Neutrophil (primary cell): ENCODE measurements at regions not wholly inside any gene's neighbourhood (a gene's known extent, or its start where the extent isn't known, plus 50 kb on each side); places are given as distances from the start of the nearest gene placed in this dataset.
"Not testable (repeated sequence)": the region's sequence is repeated elsewhere in the genome, so short reads cannot be mapped to it uniquely, and the experiment has no call there.

ENCODE experiments used
- H3K27ac ChIP-seq: fragments of 200-600 bp; sonication (generic); 2 replicates; pipeline ENCODE4 v1.5.1; 2016; ENCODE audit warnings: mild to moderate bottlenecking, moderate library complexity
- H3K27me3 ChIP-seq: fragments of 200-600 bp; sonication (generic); 2 replicates; pipeline ENCODE4 v1.6.0; 2016; ENCODE audit warnings: mild to moderate bottlenecking
- H3K36me3 ChIP-seq: fragments of 200-600 bp; sonication (generic); 2 replicates; pipeline ENCODE4 v1.5.1; 2017
- H3K4me1 ChIP-seq, 2 experiments: fragments of 200-600 bp in 1 of 2; sonication (generic) in 1 of 2; 1 replicate in 1 of 2; 2 replicates in 1 of 2; pipeline versions ENCODE4 v1.5.1 to v1.6.1; 2013 to 2016; ENCODE audit warnings: low read depth in 1 of 2, low read length in 1 of 2, mild to moderate bottlenecking in 1 of 2, moderate library complexity in 1 of 2; ENCODE audit not compliant: control insufficient read depth in 1 of 2, insufficient read depth in 1 of 2
- H3K4me3 ChIP-seq, 2 experiments: fragments of 200-600 bp in 1 of 2; sonication (generic) in 1 of 2; 1 replicate in 1 of 2; 2 replicates in 1 of 2; pipeline ENCODE4 v1.5.1; 2013 to 2016; ENCODE audit warnings: low read depth in 1 of 2, low read length in 1 of 2, mild to moderate bottlenecking in 1 of 2, moderate library complexity in 1 of 2
- H3K9me3 ChIP-seq: fragments of 200-600 bp; sonication (generic); 2 replicates; pipeline ENCODE4 v1.5.1; 2016
- TF ChIP-seq, protein P1 (sequence below): fragments of 200-600 bp; sonication (generic); IDR thresholded peaks from 2 replicates; pipeline ENCODE4 v1.5.1; 2016; ENCODE audit warnings: antibody characterized with exemption

DNA sequence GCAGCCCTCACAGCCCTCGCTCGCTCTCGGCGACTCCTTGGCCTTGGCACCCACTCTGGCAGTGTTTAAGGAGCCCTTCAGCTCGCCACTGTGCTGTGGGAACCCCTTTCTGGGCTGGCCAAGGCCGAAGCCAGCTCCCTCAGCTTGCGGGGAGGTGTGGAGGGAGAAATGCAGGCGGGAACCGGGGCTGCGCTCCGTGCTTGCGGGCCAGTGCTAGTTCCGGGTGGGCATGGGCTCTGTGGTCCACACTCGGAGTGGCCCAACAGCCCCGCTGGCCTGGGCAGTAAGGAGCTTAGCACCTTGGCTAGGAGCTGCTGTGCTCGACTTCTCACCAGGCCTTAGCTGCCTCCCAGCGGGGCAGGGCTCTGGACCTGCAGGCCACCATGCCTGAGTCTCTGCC, 192.6 kb downstream of the COX18 start:
- no peak overlapping the region for H3K27ac ChIP-seq
- no peaks in the 10 kb centered on the region for H3K4me1 ChIP-seq
- no peaks in the 10 kb centered on the region for H3K27me3 ChIP-seq
- no peak overlapping the region for H3K4me3 ChIP-seq
- TF ChIP-seq, protein P1, sequence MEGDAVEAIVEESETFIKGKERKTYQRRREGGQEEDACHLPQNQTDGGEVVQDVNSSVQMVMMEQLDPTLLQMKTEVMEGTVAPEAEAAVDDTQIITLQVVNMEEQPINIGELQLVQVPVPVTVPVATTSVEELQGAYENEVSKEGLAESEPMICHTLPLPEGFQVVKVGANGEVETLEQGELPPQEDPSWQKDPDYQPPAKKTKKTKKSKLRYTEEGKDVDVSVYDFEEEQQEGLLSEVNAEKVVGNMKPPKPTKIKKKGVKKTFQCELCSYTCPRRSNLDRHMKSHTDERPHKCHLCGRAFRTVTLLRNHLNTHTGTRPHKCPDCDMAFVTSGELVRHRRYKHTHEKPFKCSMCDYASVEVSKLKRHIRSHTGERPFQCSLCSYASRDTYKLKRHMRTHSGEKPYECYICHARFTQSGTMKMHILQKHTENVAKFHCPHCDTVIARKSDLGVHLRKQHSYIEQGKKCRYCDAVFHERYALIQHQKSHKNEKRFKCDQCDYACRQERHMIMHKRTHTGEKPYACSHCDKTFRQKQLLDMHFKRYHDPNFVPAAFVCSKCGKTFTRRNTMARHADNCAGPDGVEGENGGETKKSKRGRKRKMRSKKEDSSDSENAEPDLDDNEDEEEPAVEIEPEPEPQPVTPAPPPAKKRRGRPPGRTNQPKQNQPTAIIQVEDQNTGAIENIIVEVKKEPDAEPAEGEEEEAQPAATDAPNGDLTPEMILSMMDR: no peak
- no peaks in the 10 kb centered on the region for H3K9me3 ChIP-seq
- no peaks in the 10 kb centered on the region for H3K36me3 ChIP-seq

GRCh38 chr4:72875545-72875944, 194.0 kb downstream of the COX18 start:
- H3K27me3 ChIP-seq: no peaks in the 10 kb centered on the region
- no peaks in the 10 kb centered on the region for H3K36me3 ChIP-seq
- no peaks in the 10 kb centered on the region for H3K9me3 ChIP-seq
- no peak overlapping the region for H3K27ac ChIP-seq
- no peak overlapping the region for H3K4me3 ChIP-seq
- TF ChIP-seq, protein P1: no peak
- H3K4me1 ChIP-seq: no peaks in the 10 kb centered on the region

GRCh38 chr4:72875138-72875537, 194.4 kb downstream of the COX18 start:
- H3K36me3 ChIP-seq: no peaks in the 10 kb centered on the region
- H3K4me3 ChIP-seq: no peak overlapping the region
- H3K4me1 ChIP-seq: no peaks in the 10 kb centered on the region
- no peak overlapping the region for H3K27ac ChIP-seq
- TF ChIP-seq, protein P1: no peak
- no peaks in the 10 kb centered on the region for H3K9me3 ChIP-seq
- H3K27me3 ChIP-seq: no peaks in the 10 kb centered on the region

DNA sequence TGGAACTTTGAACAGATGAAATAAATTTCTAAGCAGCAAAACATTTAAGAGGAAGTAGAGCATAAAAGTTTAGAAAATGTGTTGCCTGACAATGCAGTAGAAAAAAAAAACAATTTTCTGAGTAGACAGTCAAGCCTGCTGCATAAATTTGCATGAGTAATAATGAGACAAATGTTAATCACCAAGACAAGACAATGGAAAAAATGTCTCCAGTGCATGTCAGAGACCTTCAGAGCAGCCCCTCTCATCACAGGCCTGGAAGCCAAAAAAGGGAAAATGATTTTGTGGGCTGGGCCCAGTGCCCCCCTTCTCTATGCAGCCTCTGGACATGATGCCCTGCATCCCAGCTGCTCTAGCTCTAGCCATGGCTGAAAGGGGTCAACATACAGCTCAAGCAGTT, 204.6 kb downstream of the COX18 start:
- Histone ChIP-seq H3K27ac (no peak overlapping the region), H3K4me3 (no peak overlapping the region), H3K4me1 (no peaks in the 10 kb centered on the region), H3K27me3 (no peaks in the 10 kb centered on the region), H3K36me3 (no peaks in the 10 kb centered on the region), H3K9me3 (no peaks in the 10 kb centered on the region)
- TF ChIP-seq, protein P1: no peak

GRCh38 chr4:72864277-72864676, 205.2 kb downstream of the COX18 start:
- H3K27ac ChIP-seq, H3K27me3 ChIP-seq, H3K9me3 ChIP-seq, H3K36me3 ChIP-seq, H3K4me3 ChIP-seq, H3K4me1 ChIP-seq: not testable (repeated sequence)

GRCh38 chr4:72860766-72861165, 208.8 kb downstream of the COX18 start:
- Histone ChIP-seq H3K27me3 (no peaks in the 10 kb centered on the region), H3K36me3 (no peaks in the 10 kb centered on the region), H3K27ac (no peak overlapping the region), H3K9me3 (no peaks in the 10 kb centered on the region), H3K4me1 (no peaks in the 10 kb centered on the region), H3K4me3 (no peak overlapping the region)
- TF ChIP-seq, protein P1: no peak
